GM12864 (cell line): ENCODE measurements at regions not wholly inside any gene's neighbourhood (a gene's known extent, or its start where the extent isn't known, plus 50 kb on each side); places are given as distances from the start of the nearest gene placed in this dataset.
"Not testable (repeated sequence)": the region's sequence is repeated elsewhere in the genome, so short reads cannot be mapped to it uniquely, and the experiment has no call there.

ENCODE experiments used
- DNase-seq: peaks from one replicate; pipeline ENCODE4 v3.0.0-alpha.2; 2011; ENCODE audit warnings: low read depth
- H3K4me3 ChIP-seq: 2 replicates; pipeline ENCODE4 v1.5.1; 2011; ENCODE audit warnings: mild to moderate bottlenecking, low read depth, low read length, control low read depth
- TF ChIP-seq, protein P1 (sequence below): IDR thresholded peaks from 2 replicates; pipeline ENCODE4 v1.5.1; 2011; ENCODE audit warnings: low read depth, mild to moderate bottlenecking, moderate library complexity, low read length, control low read depth, inconsistent platforms; ENCODE audit errors: missing control alignments

DNA sequence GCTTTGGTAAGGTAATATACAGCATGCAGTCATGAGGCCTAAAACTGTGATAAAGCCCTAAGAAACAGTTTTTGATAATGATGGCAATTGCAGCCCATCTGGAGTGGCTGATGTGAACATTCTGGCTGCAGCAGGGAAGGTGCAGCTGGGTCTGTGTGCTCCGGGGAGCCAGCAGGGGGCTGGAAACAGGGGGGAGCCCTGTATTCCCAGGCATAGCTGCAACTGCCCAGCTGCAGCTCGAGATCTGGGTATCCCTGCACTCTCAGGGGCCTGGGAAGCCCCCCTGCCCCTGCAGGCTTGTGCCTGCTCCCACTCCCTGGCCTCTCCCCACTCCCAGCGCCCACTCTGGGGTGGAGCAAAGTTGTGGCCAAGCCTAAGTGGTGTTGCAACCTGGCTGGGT, 95.6 kb downstream of the RRAGB start:
- TF ChIP-seq, protein P1, sequence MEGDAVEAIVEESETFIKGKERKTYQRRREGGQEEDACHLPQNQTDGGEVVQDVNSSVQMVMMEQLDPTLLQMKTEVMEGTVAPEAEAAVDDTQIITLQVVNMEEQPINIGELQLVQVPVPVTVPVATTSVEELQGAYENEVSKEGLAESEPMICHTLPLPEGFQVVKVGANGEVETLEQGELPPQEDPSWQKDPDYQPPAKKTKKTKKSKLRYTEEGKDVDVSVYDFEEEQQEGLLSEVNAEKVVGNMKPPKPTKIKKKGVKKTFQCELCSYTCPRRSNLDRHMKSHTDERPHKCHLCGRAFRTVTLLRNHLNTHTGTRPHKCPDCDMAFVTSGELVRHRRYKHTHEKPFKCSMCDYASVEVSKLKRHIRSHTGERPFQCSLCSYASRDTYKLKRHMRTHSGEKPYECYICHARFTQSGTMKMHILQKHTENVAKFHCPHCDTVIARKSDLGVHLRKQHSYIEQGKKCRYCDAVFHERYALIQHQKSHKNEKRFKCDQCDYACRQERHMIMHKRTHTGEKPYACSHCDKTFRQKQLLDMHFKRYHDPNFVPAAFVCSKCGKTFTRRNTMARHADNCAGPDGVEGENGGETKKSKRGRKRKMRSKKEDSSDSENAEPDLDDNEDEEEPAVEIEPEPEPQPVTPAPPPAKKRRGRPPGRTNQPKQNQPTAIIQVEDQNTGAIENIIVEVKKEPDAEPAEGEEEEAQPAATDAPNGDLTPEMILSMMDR, result no peak
- DNase-seq, result no peak
- H3K4me3 ChIP-seq, result no peak overlapping the region

DNA sequence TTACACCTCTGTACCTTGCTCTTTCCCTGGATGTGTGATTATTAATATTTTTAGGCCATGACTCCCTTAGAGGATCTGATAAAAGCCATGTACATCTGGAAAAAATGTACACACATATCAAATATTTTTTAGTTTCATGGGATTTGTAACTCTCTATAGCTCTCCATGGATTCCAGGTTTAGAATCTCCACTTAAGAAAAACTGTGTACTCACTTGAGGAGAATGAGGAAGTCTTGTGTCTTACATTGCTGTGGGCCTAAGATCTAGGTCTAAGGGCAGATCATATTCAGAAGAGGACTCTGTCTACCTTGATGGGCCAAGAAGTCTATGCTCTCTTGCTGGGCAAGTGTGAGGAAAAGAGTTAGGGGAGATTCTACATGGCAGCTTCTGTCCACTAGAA, 98.0 kb downstream of the RRAGB start:
- no peak for DNase-seq
- TF ChIP-seq, protein P1, result no peak
- H3K4me3 ChIP-seq, result no peak overlapping the region

DNA sequence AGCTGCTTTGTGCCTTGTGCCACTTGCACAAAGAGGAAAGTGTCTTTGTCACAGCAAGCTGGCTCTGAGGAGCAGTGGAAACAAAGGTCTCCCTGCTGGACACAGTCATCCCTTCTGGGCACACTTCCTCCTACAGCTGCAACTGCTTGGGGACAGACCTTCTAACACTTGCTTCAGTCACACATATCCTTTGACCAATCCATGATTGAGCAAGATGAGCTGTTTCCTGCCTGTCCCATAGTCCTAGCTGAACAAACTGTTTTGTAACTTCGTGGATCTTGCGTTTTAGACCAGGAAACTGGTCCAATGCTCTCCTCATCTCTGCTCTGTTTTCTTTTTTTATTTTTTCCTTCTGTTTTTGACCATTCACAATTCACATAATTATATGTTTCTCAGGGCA, 98.5 kb downstream of the RRAGB start:
- no peak overlapping the region for H3K4me3 ChIP-seq
- TF ChIP-seq, protein P1, result no peak
- DNase-seq, result no peak

DNA sequence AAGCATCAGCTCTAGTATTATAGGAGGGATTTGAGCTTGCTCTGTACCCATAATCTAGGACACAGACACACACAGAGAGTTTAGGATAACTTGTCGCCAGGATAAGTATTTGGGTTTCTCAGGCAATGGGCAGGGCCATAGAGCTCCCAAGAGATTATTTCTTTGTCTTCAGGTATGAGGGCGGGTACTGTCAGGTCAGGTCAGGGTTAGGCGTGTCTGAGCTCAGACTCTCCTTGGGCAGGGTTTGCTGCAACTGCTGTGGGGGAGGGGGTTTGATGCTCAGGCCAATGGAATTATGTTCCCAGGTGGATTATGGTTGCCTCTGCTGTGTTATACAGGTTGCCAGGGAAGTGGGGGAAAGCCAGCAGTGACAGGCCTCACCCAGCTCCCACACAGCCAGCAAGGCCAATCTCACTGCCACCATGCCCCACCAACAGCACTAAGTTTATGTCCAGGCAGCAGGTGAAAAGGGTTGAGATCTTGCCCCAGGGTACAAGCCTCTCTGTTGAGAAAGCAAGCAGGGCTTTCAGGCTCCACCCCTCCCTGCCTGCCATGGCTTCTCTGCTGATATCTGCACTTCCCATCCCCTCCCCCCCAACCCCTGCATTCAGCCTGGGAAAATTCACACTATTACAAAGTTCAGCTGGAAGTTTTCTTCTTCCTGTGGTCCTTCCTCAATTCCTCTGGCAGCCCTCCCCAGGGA, 101.3 kb downstream of the RRAGB start:
- TF ChIP-seq, protein P1, result no peak
- DNase-seq, result no peak

DNA sequence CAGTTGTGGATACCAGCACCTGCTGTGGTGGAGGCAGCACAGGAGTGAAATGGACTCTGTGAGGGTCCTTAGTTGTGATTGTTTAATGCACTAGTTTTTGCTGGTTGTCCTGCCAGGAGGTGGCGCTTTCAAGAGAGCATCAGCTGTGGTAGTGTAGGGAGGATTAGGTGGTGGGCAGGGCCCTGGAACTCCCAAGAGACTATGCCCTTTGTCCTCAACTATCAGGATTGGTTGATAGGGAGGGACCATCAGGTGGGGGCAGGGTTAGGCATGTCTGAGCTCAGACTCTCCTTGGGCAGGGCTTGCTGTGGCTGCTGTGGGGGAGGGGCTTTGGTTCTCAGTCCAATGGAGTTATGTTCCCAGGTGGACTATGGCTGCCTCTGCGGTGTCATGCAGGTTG, 121.9 kb downstream of the RRAGB start:
- H3K4me3 ChIP-seq, result no peak overlapping the region
- DNase-seq, result no peak
- TF ChIP-seq, protein P1, result peak; percentile 23

More for the DNA sequence above, 101.3 kb downstream of the RRAGB start:
- H3K4me3 ChIP-seq, result no peak overlapping the region

DNA sequence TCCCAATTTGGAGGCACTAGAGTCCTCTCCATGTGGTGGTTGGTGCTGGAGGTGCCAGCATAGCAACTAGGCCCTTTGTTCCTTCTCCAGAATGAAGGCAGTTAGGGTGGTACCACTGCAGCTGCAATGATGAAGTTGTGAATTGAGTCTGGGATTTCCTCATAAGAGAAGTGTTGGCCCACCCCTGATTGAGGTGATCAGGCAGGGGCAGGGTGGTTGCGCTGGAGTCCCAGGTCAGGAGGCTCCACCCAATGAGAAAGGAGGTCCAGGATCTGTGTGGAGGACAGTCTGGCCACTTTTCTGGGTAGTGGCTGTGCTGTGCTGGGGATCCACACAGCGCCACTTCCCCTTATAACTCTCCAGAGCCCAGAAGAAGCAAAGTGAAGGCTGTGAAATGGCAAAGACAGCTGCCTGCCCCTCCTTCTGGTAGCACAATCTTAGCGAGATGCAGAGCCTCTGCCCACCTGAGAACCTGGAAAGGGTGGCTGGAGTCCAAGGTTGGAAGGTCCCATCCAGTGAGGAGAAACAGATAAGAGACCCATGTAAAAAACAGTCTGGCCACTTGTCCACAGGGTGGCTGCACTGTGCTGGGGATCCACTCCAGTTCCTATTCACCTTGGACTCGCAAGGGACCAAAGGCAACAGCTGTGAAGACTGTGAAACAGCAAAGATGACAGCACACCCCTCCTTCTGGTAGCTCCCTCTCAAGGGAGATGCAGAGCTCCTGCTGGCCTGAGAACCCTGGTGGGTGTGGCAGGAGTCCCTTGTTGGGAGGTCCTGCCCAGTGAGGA, 124.6 kb downstream of the RRAGB start:
- DNase-seq, result no peak
- no peak overlapping the region for H3K4me3 ChIP-seq
- TF ChIP-seq, protein P1, result no peak

DNA sequence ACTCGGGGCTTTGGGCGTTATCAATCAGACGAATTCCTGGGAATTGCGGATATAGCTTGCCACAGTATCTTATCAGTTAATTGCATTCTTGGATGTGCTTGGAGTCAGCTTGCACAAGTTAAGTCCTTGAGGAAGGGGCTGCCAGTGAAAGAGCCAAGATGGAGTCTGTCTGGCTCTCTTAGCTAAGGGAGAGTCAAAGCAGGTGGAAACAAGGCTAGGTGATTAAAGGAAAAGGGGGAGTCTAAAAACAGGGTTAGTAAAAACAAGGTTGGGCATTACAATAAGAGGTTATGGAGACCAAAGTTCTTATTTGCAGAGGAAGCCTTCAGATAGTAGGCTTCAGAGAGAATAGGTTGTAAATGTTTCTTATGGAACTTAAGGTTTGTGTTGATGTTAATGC, 149.2 kb downstream of the RRAGB start:
- not testable (repeated sequence) for DNase-seq, H3K4me3 ChIP-seq
